HG02623 (cell line): ENCODE measurements at regions not wholly inside any gene's neighbourhood (a gene's known extent, or its start where the extent isn't known, plus 50 kb on each side); places are given as distances from the start of the nearest gene placed in this dataset.
"Not testable (repeated sequence)": the region's sequence is repeated elsewhere in the genome, so short reads cannot be mapped to it uniquely, and the experiment has no call there.

ENCODE experiments used
- ATAC-seq: cut with Tn5 transposase; IDR thresholded peaks from one replicate; pipeline ENCODE4 v1.9.1; 2021; ENCODE audit warnings: moderate library complexity; ENCODE audit not compliant: unreplicated experiment

GRCh38 chr18:39241534-39241933, 1675.9 kb upstream of the CELF4 start:
- no peak for ATAC-seq

GRCh38 chr18:39238981-39239660, 1673.5 kb upstream of the CELF4 start:
- ATAC-seq: no peak

- no peak for ATAC-seq
These were observed 1669.6 kb upstream of the CELF4 start for GRCh38 chr18:39235118-39235719.

GRCh38 chr18:39232937-39233336, 1667.3 kb upstream of the CELF4 start:
- no peak for ATAC-seq

- no peak for ATAC-seq
These were observed 1666.9 kb upstream of the CELF4 start for GRCh38 chr18:39232490-39232889.

- ATAC-seq: no peak
These were observed 1664.6 kb upstream of the CELF4 start for GRCh38 chr18:39230086-39230803.

GRCh38 chr18:39227769-39228168, 1662.2 kb upstream of the CELF4 start:
- ATAC-seq: not testable (repeated sequence)

GRCh38 chr18:39225373-39225772, 1659.8 kb upstream of the CELF4 start:
- no peak for ATAC-seq

GRCh38 chr18:39223283-39223682, 1657.7 kb upstream of the CELF4 start:
- ATAC-seq: no peak

GRCh38 chr18:39215920-39216319, 1650.3 kb upstream of the CELF4 start:
- no peak for ATAC-seq

- no peak for ATAC-seq
These were observed 1645.9 kb upstream of the CELF4 start for GRCh38 chr18:39211461-39211860.

GRCh38 chr18:39209173-39209572, 1643.6 kb upstream of the CELF4 start:
- no peak for ATAC-seq

GRCh38 chr18:39208729-39209128, 1643.1 kb upstream of the CELF4 start:
- ATAC-seq: no peak

GRCh38 chr18:39208190-39208589, 1642.6 kb upstream of the CELF4 start:
- ATAC-seq: no peak

- not testable (repeated sequence) for ATAC-seq
These were observed 1641.0 kb upstream of the CELF4 start for GRCh38 chr18:39206398-39207103.

- no peak for ATAC-seq
These were observed 1640.1 kb upstream of the CELF4 start for GRCh38 chr18:39205565-39206195.

- no peak for ATAC-seq
These were observed 1634.6 kb upstream of the CELF4 start for GRCh38 chr18:39200153-39200552.

- no peak for ATAC-seq
These were observed 1633.7 kb upstream of the CELF4 start for GRCh38 chr18:39199231-39199855.

GRCh38 chr18:39198376-39198775, 1632.8 kb upstream of the CELF4 start:
- no peak for ATAC-seq

- no peak for ATAC-seq
These were observed 1626.3 kb upstream of the CELF4 start for GRCh38 chr18:39191931-39192330.

- no peak for ATAC-seq
These were observed 1625.5 kb upstream of the CELF4 start for GRCh38 chr18:39191058-39191457.
